Iris pigment epithelial cell (primary cell): ENCODE measurements at regions not wholly inside any gene's neighbourhood (a gene's known extent, or its start where the extent isn't known, plus 50 kb on each side); places are given as distances from the start of the nearest gene placed in this dataset.
A peak's percentile ranks its signal among the peaks of the same experiment; 100 is the strongest.

Experiments
- DNase-seq: peaks from one replicate; pipeline ENCODE4 v3.0.0-alpha.2; 2011; ENCODE audit warnings: low read depth

GRCh38 chr18:68354176-68354575, 360.7 kb downstream of the TMX3 start:
- DNase-seq, result peak; percentile 20

- DNase-seq, result no peak
These were observed 372.8 kb downstream of the TMX3 start for GRCh38 chr18:68342039-68342659.

GRCh38 chr18:68340606-68341005, 374.3 kb downstream of the TMX3 start:
- DNase-seq, result no peak

GRCh38 chr18:68330658-68331057, 384.2 kb downstream of the TMX3 start:
- DNase-seq, result no peak

GRCh38 chr18:68323921-68324320, 391.0 kb downstream of the TMX3 start:
- DNase-seq, result no peak

GRCh38 chr18:68316636-68317035, 398.3 kb downstream of the TMX3 start:
- peak; percentile 43 for DNase-seq

- peak; percentile 12 for DNase-seq
These were observed 400.5 kb downstream of the TMX3 start for GRCh38 chr18:68314403-68314802.

- DNase-seq, result no peak
These were observed 413.5 kb downstream of the TMX3 start for GRCh38 chr18:68301441-68301840.

GRCh38 chr18:68299906-68300305, 415.0 kb downstream of the TMX3 start:
- DNase-seq, result no peak

GRCh38 chr18:68298330-68298729, 416.6 kb downstream of the TMX3 start:
- no peak for DNase-seq

GRCh38 chr18:68288408-68288807, 426.5 kb downstream of the TMX3 start:
- no peak for DNase-seq

- no peak for DNase-seq
These were observed 430.6 kb downstream of the TMX3 start for GRCh38 chr18:68284236-68284780.

- no peak for DNase-seq
These were observed 431.1 kb downstream of the TMX3 start for GRCh38 chr18:68283834-68284233.

GRCh38 chr18:68282232-68282631, 432.7 kb downstream of the TMX3 start:
- no peak for DNase-seq

- peak; percentile 95 for DNase-seq
These were observed 439.3 kb downstream of the TMX3 start for GRCh38 chr18:68275616-68276015.

GRCh38 chr18:68270017-68270416, 444.9 kb downstream of the TMX3 start:
- DNase-seq, result no peak

GRCh38 chr18:68267583-68267982, 447.3 kb downstream of the TMX3 start:
- DNase-seq, result peak; percentile 85

- DNase-seq, result peak; percentile 67
These were observed 451.4 kb downstream of the TMX3 start for GRCh38 chr18:68263481-68263880.

GRCh38 chr18:68262690-68263294, 452.1 kb downstream of the TMX3 start:
- peak; percentile 86 for DNase-seq

GRCh38 chr18:68256418-68257067, 458.4 kb downstream of the TMX3 start:
- no peak for DNase-seq

- peak; percentile 80 for DNase-seq
These were observed 470.1 kb downstream of the TMX3 start for GRCh38 chr18:68244786-68245185.

- no peak for DNase-seq
These were observed 473.0 kb downstream of the TMX3 start for GRCh38 chr18:68241881-68242280.

- no peak for DNase-seq
These were observed 480.2 kb downstream of the TMX3 start for GRCh38 chr18:68234676-68235075.
